Astrocyte of the cerebellum (primary cell): ENCODE measurements at regions not wholly inside any gene's neighbourhood (a gene's known extent, or its start where the extent isn't known, plus 50 kb on each side); places are given as distances from the start of the nearest gene placed in this dataset.

Source experiments
- DNase-seq: peaks from one replicate; pipeline ENCODE4 v3.0.0-alpha.2; 2011; ENCODE audit warnings: low read depth
- H3K4me3 ChIP-seq: 2 replicates; pipeline ENCODE4 v1.5.1; 2011; ENCODE audit warnings: mild to moderate bottlenecking, low read depth, low read length, moderate library complexity
- in situ Hi-C: cut with HindIII; loops from 2 replicates; pipeline ENCODE4 v1.10.0; 2017; ENCODE audit warnings: low sequenced_read_pairs
- TF ChIP-seq, protein P1 (sequence below): IDR thresholded peaks from 2 replicates; pipeline ENCODE4 v1.5.1; 2012; ENCODE audit warnings: low read length, low read depth, moderate library complexity, mild to moderate bottlenecking; ENCODE audit errors: missing control alignments

GRCh38 chr4:137668885-137669545 lies 136.7 kb upstream of the PCDH18 start:
- H3K4me3 ChIP-seq: no peak overlapping the region
- TF ChIP-seq, protein P1, sequence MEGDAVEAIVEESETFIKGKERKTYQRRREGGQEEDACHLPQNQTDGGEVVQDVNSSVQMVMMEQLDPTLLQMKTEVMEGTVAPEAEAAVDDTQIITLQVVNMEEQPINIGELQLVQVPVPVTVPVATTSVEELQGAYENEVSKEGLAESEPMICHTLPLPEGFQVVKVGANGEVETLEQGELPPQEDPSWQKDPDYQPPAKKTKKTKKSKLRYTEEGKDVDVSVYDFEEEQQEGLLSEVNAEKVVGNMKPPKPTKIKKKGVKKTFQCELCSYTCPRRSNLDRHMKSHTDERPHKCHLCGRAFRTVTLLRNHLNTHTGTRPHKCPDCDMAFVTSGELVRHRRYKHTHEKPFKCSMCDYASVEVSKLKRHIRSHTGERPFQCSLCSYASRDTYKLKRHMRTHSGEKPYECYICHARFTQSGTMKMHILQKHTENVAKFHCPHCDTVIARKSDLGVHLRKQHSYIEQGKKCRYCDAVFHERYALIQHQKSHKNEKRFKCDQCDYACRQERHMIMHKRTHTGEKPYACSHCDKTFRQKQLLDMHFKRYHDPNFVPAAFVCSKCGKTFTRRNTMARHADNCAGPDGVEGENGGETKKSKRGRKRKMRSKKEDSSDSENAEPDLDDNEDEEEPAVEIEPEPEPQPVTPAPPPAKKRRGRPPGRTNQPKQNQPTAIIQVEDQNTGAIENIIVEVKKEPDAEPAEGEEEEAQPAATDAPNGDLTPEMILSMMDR: no peak
- in situ Hi-C loops: no loop called here
- DNase-seq: no peak

- in situ Hi-C loops: no loop called here
- H3K4me3 ChIP-seq: no peak overlapping the region
- TF ChIP-seq, protein P1: no peak
- DNase-seq: no peak
Observed at GRCh38 chr4:137664416-137664815, 132.1 kb upstream of the PCDH18 start.

DNA sequence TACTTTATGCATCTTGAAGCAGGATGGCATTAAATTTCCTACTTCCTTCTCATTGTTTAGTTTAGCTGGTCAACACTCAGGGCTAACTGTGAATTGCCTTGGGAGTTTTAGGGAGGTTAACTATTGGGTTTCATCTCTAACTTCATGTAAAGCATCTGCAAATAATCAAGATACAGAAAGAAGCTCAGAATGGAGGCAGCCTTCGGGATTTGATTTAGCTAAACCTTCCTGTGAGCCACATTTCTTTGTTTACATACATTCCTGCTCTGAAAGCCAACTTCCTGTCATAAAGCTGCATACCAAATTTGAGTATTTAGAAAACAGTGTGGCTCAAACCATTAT lies 131.7 kb upstream of the PCDH18 start:
- in situ Hi-C loops: no loop called here
- peak; percentile 43 for DNase-seq
- H3K4me3 ChIP-seq: no peak overlapping the region
- TF ChIP-seq, protein P1: no peak

DNA sequence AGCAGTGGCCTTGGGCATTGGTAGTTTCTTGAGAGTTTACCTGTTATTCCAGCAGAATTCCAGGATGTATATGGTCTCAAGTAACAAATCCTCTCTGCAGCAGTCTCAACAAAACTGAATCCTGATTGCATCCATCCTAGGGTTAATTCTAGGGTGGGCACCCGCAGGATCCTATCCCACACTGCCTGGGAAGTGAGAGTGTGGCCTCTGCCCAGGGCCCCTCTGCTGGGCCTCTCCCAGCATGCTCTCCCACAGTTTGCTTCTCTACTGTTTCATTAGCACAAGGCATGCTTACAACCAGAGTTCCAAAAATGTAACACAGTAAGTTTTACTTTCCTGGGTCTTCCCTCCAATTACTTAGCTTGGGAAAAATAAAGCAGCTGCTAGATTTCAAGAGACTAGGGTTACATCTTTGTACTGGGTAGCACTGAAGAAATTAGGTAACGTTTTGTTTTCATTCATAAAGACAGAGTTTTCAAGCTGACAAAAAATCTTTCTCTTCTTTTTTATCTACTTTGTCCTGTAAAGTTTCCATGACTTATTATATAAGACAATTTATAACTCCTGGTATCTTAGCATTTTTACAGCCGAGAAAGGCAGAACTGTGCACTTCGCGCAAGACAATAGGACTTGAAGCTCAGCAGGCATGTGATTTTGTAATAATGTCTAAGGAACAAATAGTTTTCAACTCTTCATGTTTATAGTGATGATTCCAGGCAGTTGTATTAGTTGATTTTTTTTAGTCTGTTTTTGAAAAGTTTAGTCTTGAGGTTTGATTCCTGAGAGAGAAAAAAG lies 131.2 kb upstream of the PCDH18 start:
- in situ Hi-C loops: no loop called here
- H3K4me3 ChIP-seq: no peak overlapping the region
- no peak for DNase-seq
- TF ChIP-seq, protein P1: no peak

- TF ChIP-seq, protein P1: no peak
- no peak for DNase-seq
- in situ Hi-C loops: no loop called here
- no peak overlapping the region for H3K4me3 ChIP-seq
Observed at GRCh38 chr4:137661693-137662092, 129.4 kb upstream of the PCDH18 start.

GRCh38 chr4:137660211-137660610 lies 127.9 kb upstream of the PCDH18 start:
- H3K4me3 ChIP-seq: no peak overlapping the region
- TF ChIP-seq, protein P1: no peak
- no peak for DNase-seq
- in situ Hi-C loops: no loop called here
